Naive thymus-derived CD8-positive, alpha-beta T cell (primary cell): ENCODE measurements at regions not wholly inside any gene's neighbourhood (a gene's known extent, or its start where the extent isn't known, plus 50 kb on each side); places are given as distances from the start of the nearest gene placed in this dataset.
A peak's percentile ranks its signal among the peaks of the same experiment; 100 is the strongest.

ENCODE experiments used
- ATAC-seq, 2 donors: fragments of 150-1000 bp; cut with Tn5 transposase in 1 of 2; sonication (Bioruptor Pico), chemical (Tn5 transposase) in 1 of 2; 1 replicate in 1 of 2; 2 replicates in 1 of 2; pipeline ENCODE4 v1.10.0; 2021; ENCODE audit warnings: mild to moderate bottlenecking in 2 of 2, moderate library complexity in 2 of 2
- POLR2A ChIA-PET: fragments of 350-600 bp; sonication (Branson Sonifier 250); formaldehyde crosslinking; loops from one replicate; lab custom pipeline; 2021; ENCODE audit warnings: antibody characterized with exemption; lab: Charles Lee
- DNase-seq, 10 donors: peaks; one replicate each; pipeline versions ENCODE4 v3.0.0 to v3.0.0-alpha.2; 2020 to 2022
- H3K27ac Mint-ChIP-seq, 10 donors: one replicate each; pipeline ENCODE4 v1.8.0; 2020 to 2022; ENCODE audit warnings: mild to moderate bottlenecking in 10 of 10, mixed read lengths in 10 of 10, moderate library complexity in 4 of 10, inconsistent platforms in 1 of 10
- H3K27me3 Mint-ChIP-seq, 5 donors: one replicate each; pipeline ENCODE4 v1.8.0; 2021 to 2022; ENCODE audit warnings: mixed read lengths in 5 of 5
- H3K36me3 Mint-ChIP-seq, 3 donors: one replicate each; pipeline ENCODE4 v1.8.0; 2020 to 2022; ENCODE audit warnings: mixed read lengths in 3 of 3, mild to moderate bottlenecking in 2 of 3, inconsistent platforms in 1 of 3
- H3K4me1 Mint-ChIP-seq, 4 donors: one replicate each; pipeline ENCODE4 v1.8.0; 2021 to 2022; ENCODE audit warnings: mixed read lengths in 4 of 4
- H3K4me3 Mint-ChIP-seq, 10 donors: one replicate each; pipeline ENCODE4 v1.8.0; 2020 to 2022; ENCODE audit warnings: mild to moderate bottlenecking in 10 of 10, mixed read lengths in 10 of 10, moderate library complexity in 6 of 10, inconsistent platforms in 1 of 10
- H3K9me3 Mint-ChIP-seq, 9 donors: one replicate each; pipeline ENCODE4 v1.8.0; 2020 to 2022; ENCODE audit warnings: mixed read lengths in 9 of 9, mild to moderate bottlenecking in 3 of 9, inconsistent platforms in 1 of 9, moderate library complexity in 1 of 9

DNA sequence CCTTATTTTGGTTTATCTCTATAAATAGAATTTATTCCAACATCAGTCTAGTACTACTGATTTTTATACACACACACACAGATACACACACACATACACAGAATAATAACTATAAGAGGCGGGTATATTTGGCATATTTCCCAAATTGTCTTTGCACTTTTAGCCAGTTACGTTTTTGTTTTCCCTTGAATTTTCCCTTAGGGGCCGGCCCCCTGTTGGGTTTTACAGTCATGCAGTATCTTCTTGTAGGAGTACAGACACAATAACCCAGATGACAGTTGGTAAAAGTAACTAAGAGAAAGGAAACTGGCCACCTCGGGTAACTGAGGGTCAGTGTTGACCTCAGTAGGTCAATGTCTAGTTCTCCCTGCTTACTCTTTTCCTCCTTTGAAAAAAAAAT lies 50.9 kb downstream of the DISP1 start:
- DNase-seq, result no peak
- Mint-ChIP-seq H3K9me3 (peaks cover 0 to 2% (median 0%) of the 10 kb centered on the region in 9 donors), H3K4me3 (no peak overlapping the region), H3K36me3 (peaks cover 0 to 14% (median 0%) of the 10 kb centered on the region in 3 donors), H3K4me1 (peaks cover 3 to 6% (median 6%) of the 10 kb centered on the region in 4 donors), H3K27ac (no peak overlapping the region), H3K27me3 (no peaks in the 10 kb centered on the region)
- POLR2A ChIA-PET, result no interaction called here
- no peak for ATAC-seq

DNA sequence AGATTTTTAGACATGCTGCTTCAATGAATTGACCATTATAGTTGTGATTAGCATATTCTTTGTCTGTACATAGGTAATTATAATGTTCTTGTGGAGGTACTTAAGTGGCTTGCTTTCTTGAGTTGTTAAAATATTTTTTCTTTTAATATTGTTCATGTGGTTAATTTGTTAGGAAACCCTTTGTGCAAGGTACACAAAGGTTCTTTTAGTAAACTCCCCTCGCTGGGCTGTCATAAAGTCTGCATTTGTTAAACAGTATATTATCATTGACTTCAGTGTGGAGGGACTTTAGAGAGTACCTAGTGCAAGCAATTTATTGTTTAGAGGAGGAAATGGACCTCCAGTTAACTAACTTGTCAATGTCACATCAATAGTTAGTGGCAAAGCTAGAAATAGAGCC lies 52.5 kb downstream of the DISP1 start:
- no peaks in the 10 kb centered on the region for H3K27me3 Mint-ChIP-seq
- peaks cover 0 to 2% (median 0%) of the 10 kb centered on the region in 9 donors for H3K9me3 Mint-ChIP-seq
- H3K36me3 Mint-ChIP-seq, result peaks cover 0 to 16% (median 4%) of the 10 kb centered on the region in 3 donors
- DNase-seq (no peak), ATAC-seq (no peak)
- POLR2A ChIA-PET, result no interaction called here
- no peak overlapping the region for H3K27ac Mint-ChIP-seq
- no peak overlapping the region for H3K4me3 Mint-ChIP-seq
- no peaks in the 10 kb centered on the region for H3K4me1 Mint-ChIP-seq

DNA sequence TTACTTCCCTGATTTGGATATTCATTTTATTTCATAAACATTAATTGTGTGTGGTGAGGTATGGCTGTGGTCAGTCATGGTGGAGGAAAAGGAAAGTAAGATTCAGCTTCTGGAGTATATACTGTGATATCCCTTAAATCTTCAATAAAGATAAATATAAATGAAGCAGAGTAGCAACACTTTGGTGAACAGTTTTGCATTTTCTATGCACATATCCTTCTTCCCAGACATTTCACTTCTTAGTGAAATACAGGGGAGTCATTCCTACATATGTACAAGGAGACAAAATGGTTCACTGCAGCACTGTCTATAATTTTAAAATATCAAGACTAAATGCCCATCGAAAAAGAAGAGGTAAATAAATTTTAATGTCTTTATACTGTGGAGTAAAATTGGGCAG lies 61.3 kb downstream of the DISP1 start:
- peaks cover 10 to 37% (median 12%) of the 10 kb centered on the region in 3 donors for H3K36me3 Mint-ChIP-seq
- POLR2A ChIA-PET, result no interaction called here
- ATAC-seq (no peak), DNase-seq (no peak)
- H3K27ac Mint-ChIP-seq, result no peak overlapping the region
- peaks cover 8 to 19% (median 12%) of the 10 kb centered on the region in 4 donors for H3K4me1 Mint-ChIP-seq
- H3K4me3 Mint-ChIP-seq, result no peak overlapping the region
- peaks cover 0 to 28% (median 7%) of the 10 kb centered on the region in 9 donors for H3K9me3 Mint-ChIP-seq
- no peaks in the 10 kb centered on the region for H3K27me3 Mint-ChIP-seq

DNA sequence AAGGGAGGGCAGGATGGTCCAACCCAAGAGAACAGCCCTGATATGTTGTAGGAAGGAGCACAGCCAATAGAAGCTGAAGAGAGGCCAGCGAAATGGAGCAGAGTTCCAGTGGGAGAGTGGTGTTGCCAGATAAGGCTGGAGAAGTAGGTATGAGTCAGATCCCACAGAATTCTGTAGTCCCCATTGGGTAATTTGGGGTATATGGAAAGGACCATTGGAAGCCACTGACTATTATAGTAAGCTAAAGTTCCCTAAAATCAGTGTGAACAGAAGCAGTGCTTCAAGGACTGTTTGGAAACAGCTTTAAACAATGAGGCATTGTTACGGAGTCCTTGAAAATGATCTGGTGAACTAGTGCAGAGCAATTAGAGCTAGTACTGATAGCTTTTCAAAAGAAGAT lies 63.0 kb downstream of the DISP1 start:
- ATAC-seq (no peak), DNase-seq (no peak)
- POLR2A ChIA-PET, result no interaction called here
- Mint-ChIP-seq H3K27ac (no peak overlapping the region), H3K4me3 (no peak overlapping the region), H3K27me3 (no peaks in the 10 kb centered on the region), H3K9me3 (peaks cover 0 to 22% (median 7%) of the 10 kb centered on the region in 9 donors), H3K4me1 (peaks cover 7 to 19% (median 12%) of the 10 kb centered on the region in 4 donors), H3K36me3 (peaks cover 2 to 34% (median 12%) of the 10 kb centered on the region in 3 donors)

DNA sequence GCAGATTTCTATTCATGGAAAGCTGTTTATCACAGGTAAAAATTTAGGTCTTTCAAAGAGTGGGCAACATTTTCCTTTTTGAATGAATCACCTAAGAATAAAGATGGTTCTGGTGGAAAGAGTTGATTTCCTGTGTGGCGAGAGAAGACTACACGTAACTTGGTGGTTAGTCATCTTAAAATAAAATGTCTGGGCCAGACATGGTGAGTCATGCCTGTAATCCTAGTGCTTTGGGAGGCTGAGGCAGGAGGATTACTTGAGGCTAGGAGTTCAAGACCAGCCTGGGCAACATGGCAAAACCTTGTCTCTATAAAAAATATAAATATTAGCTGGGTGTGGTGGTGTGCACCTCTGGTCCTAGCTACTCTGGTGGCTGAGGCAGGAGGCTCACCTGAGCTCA lies 65.7 kb downstream of the DISP1 start:
- H3K4me1 Mint-ChIP-seq, result peaks cover 6 to 19% (median 11%) of the 10 kb centered on the region in 4 donors
- no peaks in the 10 kb centered on the region for H3K27me3 Mint-ChIP-seq
- peaks cover 0 to 11% (median 0%) of the 10 kb centered on the region in 9 donors for H3K9me3 Mint-ChIP-seq
- peaks cover 4 to 28% (median 5%) of the 10 kb centered on the region in 3 donors for H3K36me3 Mint-ChIP-seq
- no peak overlapping the region for H3K4me3 Mint-ChIP-seq
- DNase-seq (peak in 1 of 10 donors; percentile 9), ATAC-seq (peak; percentile 33)
- POLR2A ChIA-PET, result no interaction called here
- peak overlapping the region in 2 of 10 donors; percentile 29 to 75 for H3K27ac Mint-ChIP-seq

DNA sequence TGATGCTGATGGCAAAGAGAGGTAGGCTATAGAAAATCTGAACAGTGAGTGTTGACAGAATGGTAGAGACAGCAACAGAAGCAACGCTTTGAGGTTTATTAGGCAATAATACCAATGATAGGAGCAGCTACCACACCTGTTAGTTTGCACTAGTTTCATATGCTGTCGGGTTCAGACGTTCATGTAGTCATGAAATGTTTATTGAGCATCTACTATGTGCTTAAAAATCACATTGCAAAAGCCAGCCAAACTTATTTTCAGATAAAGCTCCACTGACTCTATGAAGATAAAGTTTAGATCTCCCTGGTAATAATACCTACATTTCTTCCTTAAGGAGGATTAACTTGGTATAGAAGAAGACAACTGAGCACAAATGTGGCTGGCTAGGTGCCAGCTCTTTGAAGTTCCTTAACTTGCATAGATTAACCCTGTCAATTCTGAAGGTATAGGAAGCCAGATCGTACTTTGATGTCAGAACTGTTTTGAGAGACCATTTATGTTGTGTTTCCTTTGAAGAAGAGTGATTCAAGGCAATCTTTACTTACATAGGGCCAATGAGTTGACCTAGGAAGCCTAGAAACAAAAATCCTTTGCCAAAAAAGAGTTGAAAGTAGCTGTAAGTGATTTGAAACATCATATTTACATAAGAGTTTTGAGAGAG lies 71.5 kb downstream of the DISP1 start:
- Mint-ChIP-seq H3K4me1 (peaks cover 5 to 13% (median 11%) of the 10 kb centered on the region in 4 donors), H3K9me3 (no peaks in the 10 kb centered on the region), H3K27ac (no peak overlapping the region), H3K27me3 (no peaks in the 10 kb centered on the region), H3K4me3 (no peak overlapping the region), H3K36me3 (peaks cover 5 to 21% (median 11%) of the 10 kb centered on the region in 3 donors)
- DNase-seq, result no peak
- POLR2A ChIA-PET, result no interaction called here
- no peak for ATAC-seq

DNA sequence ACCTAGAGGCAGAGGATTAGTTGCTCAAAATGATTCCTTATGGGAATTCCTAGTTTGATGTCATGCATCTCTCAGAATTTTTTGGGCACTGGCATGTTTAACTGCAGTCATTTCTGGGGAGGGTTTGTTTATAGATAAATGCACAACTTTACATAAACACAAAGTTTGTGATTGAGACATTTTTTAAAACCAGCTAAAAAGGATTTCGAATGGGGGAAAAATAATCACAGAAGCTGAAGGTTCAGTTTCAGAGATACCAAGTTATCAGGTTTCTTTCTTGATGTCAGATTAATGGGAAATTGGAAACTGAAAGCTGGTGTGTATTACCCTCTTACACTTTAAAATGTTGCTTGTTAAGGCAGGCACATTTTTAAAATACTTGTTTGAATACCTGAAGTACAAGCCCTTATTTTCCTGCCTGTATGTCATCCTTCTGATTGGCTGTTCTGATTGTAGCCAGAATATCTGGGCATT lies 72.1 kb downstream of the DISP1 start:
- POLR2A ChIA-PET, result no interaction called here
- Mint-ChIP-seq H3K27me3 (no peaks in the 10 kb centered on the region), H3K4me1 (peaks cover 5 to 13% (median 11%) of the 10 kb centered on the region in 4 donors), H3K9me3 (no peaks in the 10 kb centered on the region), H3K36me3 (peaks cover 5 to 19% (median 11%) of the 10 kb centered on the region in 3 donors), H3K27ac (no peak overlapping the region), H3K4me3 (no peak overlapping the region)
- DNase-seq (no peak), ATAC-seq (no peak)

DNA sequence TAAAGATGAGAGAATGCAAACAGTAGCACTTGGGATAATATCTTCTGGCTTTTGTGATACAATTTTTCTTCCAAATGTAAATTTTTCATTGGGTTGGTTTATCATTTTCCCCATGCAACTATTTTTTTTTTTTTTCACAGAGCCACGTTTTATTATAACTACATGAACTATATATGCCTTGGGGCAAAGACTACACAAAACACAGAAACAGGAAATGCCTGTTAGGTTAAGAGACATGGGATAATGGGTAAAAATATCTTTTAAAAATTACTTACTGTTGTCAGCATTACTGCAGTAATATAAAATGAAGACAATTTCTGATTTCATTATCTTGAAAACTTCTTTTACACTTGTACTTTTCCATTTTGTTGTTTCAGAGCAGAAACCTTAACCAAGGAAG lies 74.6 kb downstream of the DISP1 start:
- DNase-seq, result no peak
- no peak for ATAC-seq
- no peaks in the 10 kb centered on the region for H3K9me3 Mint-ChIP-seq
- H3K4me3 Mint-ChIP-seq, result no peak overlapping the region
- H3K27me3 Mint-ChIP-seq, result no peaks in the 10 kb centered on the region
- no peak overlapping the region for H3K27ac Mint-ChIP-seq
- POLR2A ChIA-PET, result no interaction called here
- H3K4me1 Mint-ChIP-seq, result peaks cover 4 to 13% (median 11%) of the 10 kb centered on the region in 4 donors
- H3K36me3 Mint-ChIP-seq, result peaks cover 5 to 23% (median 11%) of the 10 kb centered on the region in 3 donors

DNA sequence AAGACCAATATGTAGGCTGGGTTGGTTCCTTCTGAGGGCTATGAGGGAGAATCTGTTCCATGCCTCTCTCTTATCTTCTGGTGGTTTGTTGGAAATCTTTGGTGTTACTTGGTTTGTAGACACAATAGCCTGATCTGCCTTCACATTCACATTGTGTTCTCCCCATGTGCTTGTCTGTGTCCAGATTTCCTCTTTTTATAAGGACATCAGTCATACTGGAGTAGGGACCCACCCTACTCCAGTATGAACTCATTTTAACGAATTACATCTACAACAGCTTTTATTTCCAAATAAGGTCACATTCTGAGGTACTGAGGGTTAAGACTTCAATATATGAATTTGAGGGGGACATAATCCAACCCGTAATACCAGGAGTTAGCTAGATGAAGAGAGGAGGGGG lies 75.9 kb downstream of the DISP1 start:
- no peak for ATAC-seq
- no peak for DNase-seq
- Mint-ChIP-seq H3K4me3 (no peak overlapping the region), H3K4me1 (peaks cover 4 to 13% (median 11%) of the 10 kb centered on the region in 4 donors), H3K9me3 (no peaks in the 10 kb centered on the region), H3K36me3 (peaks cover 5 to 13% (median 6%) of the 10 kb centered on the region in 3 donors), H3K27me3 (no peaks in the 10 kb centered on the region), H3K27ac (no peak overlapping the region)
- POLR2A ChIA-PET, result no interaction called here

DNA sequence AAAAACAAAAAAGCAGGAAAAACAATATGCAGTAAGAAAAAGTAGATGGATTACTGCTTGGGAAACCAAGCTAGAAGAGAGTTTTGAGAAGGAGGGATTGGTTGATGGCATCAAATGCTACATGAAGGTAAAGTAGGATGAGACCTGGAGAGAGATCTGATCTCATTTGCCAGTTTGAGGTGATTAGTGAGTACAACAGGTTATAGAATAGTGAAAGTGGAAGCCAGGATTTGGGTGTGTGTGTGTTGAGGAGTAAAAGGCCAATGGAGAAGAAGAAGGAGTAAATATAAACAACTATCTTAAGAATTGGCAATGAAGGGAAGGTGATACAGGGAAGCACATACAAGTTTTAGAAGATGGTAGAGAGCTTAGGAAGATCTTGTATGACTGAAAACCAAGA lies 76.7 kb downstream of the DISP1 start:
- H3K27me3 Mint-ChIP-seq, result no peaks in the 10 kb centered on the region
- ATAC-seq, result no peak
- no peaks in the 10 kb centered on the region for H3K9me3 Mint-ChIP-seq
- H3K4me3 Mint-ChIP-seq, result no peak overlapping the region
- DNase-seq, result no peak
- POLR2A ChIA-PET, result no interaction called here
- peaks cover 2 to 14% (median 8%) of the 10 kb centered on the region in 4 donors for H3K4me1 Mint-ChIP-seq
- H3K27ac Mint-ChIP-seq, result no peak overlapping the region
- peaks cover 2 to 9% (median 4%) of the 10 kb centered on the region in 3 donors for H3K36me3 Mint-ChIP-seq

DNA sequence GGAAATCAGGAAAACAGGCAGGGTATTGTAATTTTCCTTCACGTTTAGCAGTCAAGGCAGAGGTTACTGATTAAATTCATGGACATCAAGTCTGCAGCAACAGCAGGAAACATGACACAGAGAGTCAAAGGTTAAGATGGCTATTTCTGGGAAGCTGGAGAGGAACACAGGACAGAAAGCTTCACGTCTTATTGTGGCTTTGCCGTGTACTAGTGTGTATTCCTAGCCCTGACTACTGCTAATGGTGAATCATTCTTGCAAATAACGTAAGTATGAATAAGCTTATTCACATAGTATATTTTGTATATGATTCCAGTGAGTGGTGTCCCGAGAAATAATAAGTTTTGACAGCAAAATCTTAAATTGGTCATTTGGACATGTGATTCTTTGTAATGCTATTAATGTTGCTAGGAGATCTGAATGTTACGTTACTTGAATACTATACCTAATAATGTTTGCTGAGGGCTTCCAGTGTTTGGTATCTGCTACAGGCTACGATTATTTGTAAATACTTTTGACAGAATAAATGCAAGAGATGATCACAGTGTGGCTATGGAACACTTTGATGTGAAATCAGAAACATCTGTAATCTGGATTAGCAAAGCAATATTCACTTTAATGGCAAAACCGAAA lies 77.4 kb downstream of the DISP1 start:
- ATAC-seq (no peak), DNase-seq (no peak)
- peaks cover 5 to 17% (median 11%) of the 10 kb centered on the region in 4 donors for H3K4me1 Mint-ChIP-seq
- H3K36me3 Mint-ChIP-seq, result peaks cover 0 to 6% (median 3%) of the 10 kb centered on the region in 3 donors
- no peaks in the 10 kb centered on the region for H3K9me3 Mint-ChIP-seq
- H3K4me3 Mint-ChIP-seq, result no peak overlapping the region
- no peaks in the 10 kb centered on the region for H3K27me3 Mint-ChIP-seq
- no peak overlapping the region for H3K27ac Mint-ChIP-seq
- POLR2A ChIA-PET, result no interaction called here

DNA sequence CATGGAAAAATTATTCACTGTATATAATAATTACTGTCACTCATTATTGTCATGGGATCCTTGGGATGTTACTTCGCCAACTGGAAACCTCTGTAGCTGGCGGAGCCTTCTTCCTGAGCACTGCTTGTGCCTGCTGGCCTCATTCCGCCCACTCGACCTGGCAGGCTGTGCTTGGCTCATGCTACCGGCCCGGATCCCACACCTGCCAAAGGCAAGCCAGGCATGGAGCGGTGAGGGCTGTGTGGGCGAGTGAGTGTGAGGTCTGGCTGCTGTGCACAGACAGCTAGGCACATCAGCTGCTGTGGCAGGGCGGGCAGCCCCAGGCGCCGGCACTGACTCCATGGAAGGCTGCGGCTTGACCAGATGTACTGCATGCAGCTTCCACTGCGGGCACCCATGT lies 78.4 kb downstream of the DISP1 start:
- Mint-ChIP-seq H3K36me3 (peaks cover 0 to 6% (median 0%) of the 10 kb centered on the region in 3 donors), H3K9me3 (no peaks in the 10 kb centered on the region), H3K27me3 (no peaks in the 10 kb centered on the region), H3K27ac (no peak overlapping the region), H3K4me1 (peaks cover 8 to 23% (median 17%) of the 10 kb centered on the region in 4 donors), H3K4me3 (no peak overlapping the region)
- ATAC-seq (no peak), DNase-seq (no peak)
- POLR2A ChIA-PET, result interaction anchor here (0.6 kb wide), 1 partner anchor 1096 kb away, joined by 5 read pairs; no protein-coding TSS in a partner anchor

DNA sequence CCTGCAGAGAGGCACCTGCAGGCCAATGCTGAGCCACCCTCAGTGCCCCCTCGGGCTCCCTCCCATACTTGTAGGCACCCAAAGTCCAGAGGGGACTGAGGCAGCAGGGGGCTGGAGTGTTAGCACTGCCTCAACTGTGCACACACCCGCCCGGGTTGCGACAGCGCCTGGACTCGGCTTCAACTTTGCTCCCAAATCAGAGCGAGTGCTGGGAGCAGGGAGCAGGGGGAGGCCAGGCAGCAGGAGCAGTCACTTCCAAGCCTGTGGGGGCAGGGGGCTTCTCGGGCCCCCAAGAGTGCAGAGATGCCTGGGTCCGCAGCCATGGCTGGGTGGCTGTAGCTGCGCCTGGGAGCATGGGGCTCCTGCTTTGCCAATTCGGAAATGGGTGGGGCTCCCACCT lies 79.5 kb downstream of the DISP1 start:
- H3K9me3 Mint-ChIP-seq, result no peaks in the 10 kb centered on the region
- ATAC-seq (no peak), DNase-seq (no peak)
- no peak overlapping the region for H3K27ac Mint-ChIP-seq
- H3K4me1 Mint-ChIP-seq, result peaks cover 8 to 22% (median 17%) of the 10 kb centered on the region in 4 donors
- POLR2A ChIA-PET, result no interaction called here
- peaks cover 0 to 5% (median 0%) of the 10 kb centered on the region in 3 donors for H3K36me3 Mint-ChIP-seq
- H3K4me3 Mint-ChIP-seq, result no peak overlapping the region
- H3K27me3 Mint-ChIP-seq, result no peaks in the 10 kb centered on the region
